B cell (primary cell): ENCODE measurements at regions not wholly inside any gene's neighbourhood (a gene's known extent, or its start where the extent isn't known, plus 50 kb on each side); places are given as distances from the start of the nearest gene placed in this dataset.

Experiments
- ATAC-seq: fragments of 200-7000 bp; cut with Tn5 transposase; one replicate; pipeline ENCODE4 v1.10.0; 2021; ENCODE audit warnings: low read depth, mild to moderate bottlenecking, moderate number of reproducible peaks, moderate library complexity
- CTCF ChIA-PET: fragments of 350-600 bp; sonication (Branson Sonifier 250); formaldehyde crosslinking; loops from one replicate; lab custom pipeline; 2021; ENCODE audit warnings: antibody characterized with exemption, inconsistent platforms; lab: Charles Lee
- POLR2A ChIA-PET: fragments of 350-600 bp; sonication (Branson Sonifier 250); formaldehyde crosslinking; loops from one replicate; lab custom pipeline; 2021; ENCODE audit warnings: antibody characterized with exemption; lab: Charles Lee
- DNase-seq: peaks from one replicate; pipeline ENCODE4 v3.0.0; 2013
- H2AFZ ChIP-seq: 2 replicates; pipeline ENCODE4 v1.6.1; 2012; ENCODE audit warnings: mild to moderate bottlenecking, low read depth, low read length; ENCODE audit not compliant: insufficient read depth, poor library complexity, severe bottlenecking
- H3K27ac ChIP-seq, 2 donors: 1 replicate in 1 of 2; 2 replicates in 1 of 2; pipeline ENCODE4 v1.5.1; 2012 to 2013; ENCODE audit warnings: low read length in 2 of 2, mild to moderate bottlenecking in 2 of 2, moderate library complexity in 1 of 2
- H3K27me3 ChIP-seq, 4 experiments: fragments of 200-600 bp in 1 of 4; sonication (generic) in 1 of 4; replicated peaks in 1 of 4; 1 replicate in 2 of 4; 2 replicates in 2 of 4; pipeline versions ENCODE4 v1.6.1 to v1.7.0; 2013 to 2016; ENCODE audit warnings: low read length in 3 of 4, mild to moderate bottlenecking in 2 of 4, mixed read lengths in 1 of 4, moderate library complexity in 1 of 4; ENCODE audit not compliant: insufficient read depth in 4 of 4, control insufficient read depth in 3 of 4; ENCODE audit errors: control extremely low read depth in 1 of 4
- H3K36me3 ChIP-seq, 2 experiments: replicated peaks in 1 of 2; 1 replicate in 1 of 2; 2 replicates in 1 of 2; pipeline versions ENCODE4 v1.6.1 to v1.7.1; 2013; ENCODE audit warnings: low read length in 1 of 2; ENCODE audit not compliant: insufficient read depth in 2 of 2, control insufficient read depth in 1 of 2; ENCODE audit errors: control extremely low read depth in 1 of 2, extremely low read depth in 1 of 2
- H3K4me1 ChIP-seq, 2 donors: fragments of 200-600 bp in 1 of 2; sonication (generic) in 1 of 2; 1 replicate in 1 of 2; 2 replicates in 1 of 2; pipeline versions ENCODE4 v1.5.1 to v1.6.1; 2013 to 2017; ENCODE audit warnings: low read length in 2 of 2; ENCODE audit not compliant: control insufficient read depth in 2 of 2, insufficient read depth in 2 of 2
- H3K4me2 ChIP-seq: replicated peaks from 2 replicates; pipeline ENCODE3; 2012; ENCODE audit warnings: mild to moderate bottlenecking, low read depth, low read length; ENCODE audit not compliant: poor library complexity, severe bottlenecking
- H3K4me3 ChIP-seq, 5 experiments: fragments of 200-600 bp in 1 of 5; sonication (generic) in 1 of 5; 1 replicate in 3 of 5; 2 replicates in 2 of 5; pipeline versions ENCODE4 v1.5.1 to v1.7.0; 2011 to 2016; ENCODE audit warnings: low read length in 4 of 5, mild to moderate bottlenecking in 4 of 5, low read depth in 2 of 5, control low read depth in 1 of 5, moderate library complexity in 1 of 5; ENCODE audit not compliant: insufficient read depth in 1 of 5; ENCODE audit errors: control extremely low read depth in 1 of 5, extremely low read depth in 1 of 5
- H3K79me2 ChIP-seq: fragments of 200-600 bp; sonication (generic); one replicate; pipeline ENCODE4 v1.6.0; 2016; ENCODE audit warnings: low read length; ENCODE audit not compliant: control insufficient read depth, insufficient read depth
- H3K9ac ChIP-seq: fragments of 200-600 bp; sonication (generic); 2 replicates; pipeline ENCODE4 v1.6.1; 2017; ENCODE audit warnings: mild to moderate bottlenecking, low read length, moderate library complexity
- H3K9me3 ChIP-seq, 3 donors: one replicate each; pipeline versions ENCODE4 v1.6.1 to v1.7.1; 2013; ENCODE audit warnings: low read length in 2 of 3; ENCODE audit not compliant: control insufficient read depth in 2 of 3, insufficient read depth in 1 of 3; ENCODE audit errors: control extremely low read depth in 1 of 3
- H4K20me1 ChIP-seq: 2 replicates; pipeline ENCODE4 v1.6.0; 2012; ENCODE audit warnings: mild to moderate bottlenecking, low read length; ENCODE audit not compliant: insufficient read depth, control insufficient read depth, poor library complexity, severe bottlenecking
- H3K27ac Mint-ChIP-seq: one replicate; pipeline ENCODE4 v1.8.0; 2021; ENCODE audit warnings: mixed read lengths
- H3K27me3 Mint-ChIP-seq: one replicate; pipeline ENCODE4 v1.8.0; 2021; ENCODE audit warnings: mixed read lengths
- H3K4me1 Mint-ChIP-seq: one replicate; pipeline ENCODE4 v1.8.0; 2021; ENCODE audit warnings: mixed read lengths
- H3K4me3 Mint-ChIP-seq: one replicate; pipeline ENCODE4 v1.8.0; 2021; ENCODE audit warnings: mixed read lengths
- H3K9me3 Mint-ChIP-seq: one replicate; pipeline ENCODE4 v1.8.0; 2022; ENCODE audit warnings: mixed read lengths; ENCODE audit not compliant: insufficient read depth
- CTCF ChIP-seq: fragments of 200-600 bp; IDR thresholded peaks from one replicate; pipeline ENCODE4 v1.8.0; 2022; ENCODE audit warnings: antibody characterized with exemption, mild to moderate bottlenecking
- EZH2 ChIP-seq: IDR thresholded peaks from 2 replicates; pipeline ENCODE4 v1.6.1; 2012; ENCODE audit warnings: borderline replicate concordance, low read depth, mild to moderate bottlenecking, moderate library complexity, low read length; ENCODE audit not compliant: insufficient read depth, poor library complexity, severe bottlenecking
- WGBS: methylation state at CpG from one replicate; pipeline ENCODE4 v1.1.5; 2013; ENCODE audit warnings: missing lambda C conversion rate; ENCODE audit not compliant: insufficient coverage; 5-methylcytosine and 5-hydroxymethylcytosine counted together
- intact Hi-C: fragments of 100-400 bp; cut with micrococcal nuclease; formaldehyde crosslinking; loops from one replicate; pipeline ENCODE4 v1.10.0; 2022

- Histone ChIP-seq H4K20me1 (no peaks in the 10 kb centered on the region), H3K27ac (no peak overlapping the region), H3K4me3 (no peak overlapping the region), H3K79me2 (no peaks in the 10 kb centered on the region), H3K4me2 (no peak overlapping the region), H3K9ac (no peak overlapping the region), H3K9me3 (no peaks in the 10 kb centered on the region), H2AFZ (no peak overlapping the region), H3K36me3 (no peaks in the 10 kb centered on the region), H3K27me3 (no peaks in the 10 kb centered on the region), H3K4me1 (no peaks in the 10 kb centered on the region)
- intact Hi-C loops, result no loop called here
- 83% methylated on average over 3 of the region's 4 CpGs for WGBS
- POLR2A ChIA-PET, result no interaction called here
- TF ChIP-seq EZH2 (no peak), CTCF (no peak)
- H3K4me3 Mint-ChIP-seq, result no peak overlapping the region
- DNase-seq (no peak), ATAC-seq (no peak)
- peaks cover 11% of the 10 kb centered on the region for H3K27me3 Mint-ChIP-seq
- CTCF ChIA-PET, result no interaction called here
- H3K4me1 Mint-ChIP-seq, result peaks cover 3% of the 10 kb centered on the region
- H3K27ac Mint-ChIP-seq, result no peak overlapping the region
- H3K9me3 Mint-ChIP-seq, result no peaks in the 10 kb centered on the region
Measured at GRCh38 chr11:109815500-109816150, 277.6 kb upstream of the ZC3H12C start.

GRCh38 chr11:109818290-109818689 lies 274.9 kb upstream of the ZC3H12C start:
- no peaks in the 10 kb centered on the region for H3K9me3 ChIP-seq
- 38% methylated on average over 10 of the region's 10 CpGs for WGBS
- intact Hi-C loops, result no loop called here
- no peak for ATAC-seq
- H3K27me3 ChIP-seq, result no peaks in the 10 kb centered on the region
- peak overlapping the region; percentile 36 for H2AFZ ChIP-seq
- H3K4me2 ChIP-seq, result no peak overlapping the region
- Mint-ChIP-seq H3K4me3 (peak overlapping the region; percentile 9), H3K9me3 (no peaks in the 10 kb centered on the region), H3K27me3 (peaks cover 5% of the 10 kb centered on the region), H3K4me1 (peaks cover 3% of the 10 kb centered on the region), H3K27ac (no peak overlapping the region)
- no peak overlapping the region for H3K4me3 ChIP-seq
- no peaks in the 10 kb centered on the region for H3K36me3 ChIP-seq
- POLR2A ChIA-PET, result no interaction called here
- H3K79me2 ChIP-seq, result no peaks in the 10 kb centered on the region
- CTCF ChIA-PET, result no interaction called here
- no peaks in the 10 kb centered on the region for H3K4me1 ChIP-seq
- no peak overlapping the region for H3K27ac ChIP-seq
- no peak for DNase-seq
- TF ChIP-seq EZH2, result no peak
- no peak for TF ChIP-seq CTCF
- H3K9ac ChIP-seq, result no peak overlapping the region
- no peaks in the 10 kb centered on the region for H4K20me1 ChIP-seq
